Brain microvascular endothelial cell (primary cell): ENCODE measurements at regions not wholly inside any gene's neighbourhood (a gene's known extent, or its start where the extent isn't known, plus 50 kb on each side); places are given as distances from the start of the nearest gene placed in this dataset.

Experiments
- DNase-seq: peaks from one replicate; pipeline ENCODE4 v3.0.0-alpha.2; 2020
- H3K27ac ChIP-seq: fragments of 250-450 bp; sonication (Bioruptor Pico); 2 replicates; pipeline ENCODE4 v1.5.1; 2020; ENCODE audit warnings: mild to moderate bottlenecking, moderate library complexity
- H3K27me3 ChIP-seq: fragments of 250-450 bp; sonication (Bioruptor Pico); replicated peaks from 2 replicates; pipeline ENCODE4 v1.5.1; 2020; ENCODE audit warnings: mild to moderate bottlenecking
- H3K36me3 ChIP-seq: fragments of 250-450 bp; sonication (Bioruptor Pico); replicated peaks from 2 replicates; pipeline ENCODE4 v1.5.1; 2020; ENCODE audit warnings: mild to moderate bottlenecking
- H3K4me3 ChIP-seq: 2 replicates; pipeline ENCODE4 v1.5.1; 2011; ENCODE audit warnings: low read depth, mild to moderate bottlenecking, control low read depth, low read length, moderate library complexity
- CTCF ChIP-seq: IDR thresholded peaks from 2 replicates; pipeline ENCODE4 v1.5.1; 2011; ENCODE audit warnings: low read depth, mild to moderate bottlenecking, moderate library complexity, low read length, control low read depth, inconsistent platforms; ENCODE audit errors: missing control alignments
- in situ Hi-C: cut with HindIII; loops from 2 replicates; pipeline ENCODE4 v1.10.0; 2017; ENCODE audit warnings: low sequenced_read_pairs, low pct_ligation_motif_present

- no peak for TF ChIP-seq CTCF
- no peaks in the 10 kb centered on the region for H3K36me3 ChIP-seq
- DNase-seq: no peak
- in situ Hi-C loops: no loop called here
- no peak overlapping the region for H3K4me3 ChIP-seq
- no peak overlapping the region for H3K27ac ChIP-seq
- H3K27me3 ChIP-seq: peaks cover 9% of the 10 kb centered on the region
These were observed 139.8 kb upstream of the STX18 start for GRCh38 chr4:4681653-4682052.

GRCh38 chr4:4680758-4681157 is 138.9 kb upstream of the STX18 start:
- DNase-seq: no peak
- no peaks in the 10 kb centered on the region for H3K36me3 ChIP-seq
- TF ChIP-seq CTCF: no peak
- H3K4me3 ChIP-seq: no peak overlapping the region
- in situ Hi-C loops: no loop called here
- H3K27ac ChIP-seq: no peak overlapping the region
- H3K27me3 ChIP-seq: peaks cover 15% of the 10 kb centered on the region

GRCh38 chr4:4680243-4680642 is 138.4 kb upstream of the STX18 start:
- H3K4me3 ChIP-seq: no peak overlapping the region
- no peak overlapping the region for H3K27ac ChIP-seq
- no peak for TF ChIP-seq CTCF
- no peaks in the 10 kb centered on the region for H3K36me3 ChIP-seq
- no peak for DNase-seq
- in situ Hi-C loops: no loop called here
- peaks cover 16% of the 10 kb centered on the region for H3K27me3 ChIP-seq

- no peak overlapping the region for H3K4me3 ChIP-seq
- DNase-seq: peak; percentile 45
- in situ Hi-C loops: no loop called here
These were observed 136.0 kb upstream of the STX18 start for GRCh38 chr4:4677556-4678522.

GRCh38 chr4:4675641-4676040 is 133.8 kb upstream of the STX18 start:
- Histone ChIP-seq H3K27me3 (peaks cover 16% of the 10 kb centered on the region), H3K27ac (no peak overlapping the region), H3K36me3 (no peaks in the 10 kb centered on the region), H3K4me3 (no peak overlapping the region)
- in situ Hi-C loops: no loop called here
- no peak for TF ChIP-seq CTCF
- no peak for DNase-seq

More at GRCh38 chr4:4677556-4678522, 136.0 kb upstream of the STX18 start:
- Histone ChIP-seq H3K27me3 (peaks cover 16% of the 10 kb centered on the region), H3K27ac (no peak overlapping the region), H3K36me3 (no peaks in the 10 kb centered on the region)
- TF ChIP-seq CTCF: peak; percentile 79

GRCh38 chr4:4675051-4675581 is 133.3 kb upstream of the STX18 start:
- no peak overlapping the region for H3K4me3 ChIP-seq
- in situ Hi-C loops: no loop called here
- TF ChIP-seq CTCF: no peak
- peaks cover 16% of the 10 kb centered on the region for H3K27me3 ChIP-seq
- no peaks in the 10 kb centered on the region for H3K36me3 ChIP-seq
- no peak for DNase-seq
- H3K27ac ChIP-seq: no peak overlapping the region
